Left lung (tissue), 4 donors: ENCODE measurements at regions not wholly inside any gene's neighbourhood (a gene's known extent, or its start where the extent isn't known, plus 50 kb on each side); places are given as distances from the start of the nearest gene placed in this dataset.

Experiments
- ATAC-seq: fragments of 200-7000 bp; cut with Tn5 transposase; one replicate; pipeline ENCODE4 v1.9.1; 2020; ENCODE audit warnings: moderate library complexity
- DNase-seq, 4 donors: peaks; one replicate each; pipeline ENCODE4 v3.0.0-alpha.2; 2013 to 2020
- H3K27ac ChIP-seq, 2 donors: fragments of 200-600 bp; sonication (generic) in 1 of 2; one replicate each; pipeline versions ENCODE4 v1.5.0 to v1.8.0; 2020 to 2021
- H3K27me3 ChIP-seq, 2 donors: fragments of 200-600 bp; sonication (generic) in 1 of 2; one replicate each; pipeline versions ENCODE4 v1.5.0 to v1.8.0; 2020 to 2021
- H3K36me3 ChIP-seq, 2 donors: fragments of 200-600 bp; sonication (generic) in 1 of 2; one replicate each; pipeline versions ENCODE4 v1.5.0 to v1.8.0; 2020 to 2021
- H3K4me1 ChIP-seq, 2 donors: fragments of 200-600 bp; one replicate each; pipeline ENCODE4 v1.8.0; 2021
- H3K4me3 ChIP-seq, 2 donors: fragments of 200-600 bp; sonication (generic) in 1 of 2; one replicate each; pipeline versions ENCODE4 v1.5.0 to v1.8.0; 2020 to 2021; ENCODE audit warnings: mild to moderate bottlenecking in 1 of 2
- H3K9me3 ChIP-seq, 2 donors: fragments of 200-600 bp; sonication (generic) in 1 of 2; one replicate each; pipeline versions ENCODE4 v1.5.0 to v1.8.0; 2020 to 2021
- CTCF ChIP-seq, 2 donors: fragments of 200-600 bp; sonication (generic) in 1 of 2; IDR thresholded peaks; one replicate each; pipeline versions ENCODE4 v1.5.0 to v1.8.0; 2021; ENCODE audit warnings: antibody characterized with exemption in 2 of 2
- intact Hi-C, 2 donors: fragments of 100-400 bp; cut with DNase I; formaldehyde crosslinking; loops; one replicate each; pipeline versions ENCODE4 v1.11.2 to v1.14.2; 2022
- donor health status: DM: no; HTN: yes; CAD: no.
- donor health status: DM: no; HTN: no; CAD: no.

DNA sequence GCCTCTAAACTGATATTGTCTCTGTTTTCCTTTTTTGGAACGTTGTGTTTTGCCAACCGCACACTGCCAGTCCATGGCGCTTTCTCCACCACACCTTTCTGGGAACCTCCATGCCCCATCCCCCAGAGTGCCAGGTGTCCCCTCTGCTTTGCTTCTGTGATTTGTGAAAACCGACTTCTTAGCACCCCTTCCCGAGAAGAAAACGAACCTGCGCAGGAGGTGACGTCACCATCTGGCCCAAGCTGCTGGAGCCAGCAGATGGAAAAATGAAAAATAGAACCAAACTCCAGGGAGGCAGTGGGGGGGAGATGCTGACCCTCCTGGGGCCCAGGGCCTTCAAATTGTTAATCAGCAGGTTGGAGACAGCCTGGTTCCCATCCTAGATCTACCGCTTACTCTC, 103.8 kb downstream of the HTR5A start:
- no peaks in the 10 kb centered on the region for H3K9me3 ChIP-seq
- DNase-seq (no peak), ATAC-seq (no peak)
- H3K4me3 ChIP-seq: no peak overlapping the region
- peaks cover 0 to 6% of the 10 kb centered on the region in 2 donors for H3K27me3 ChIP-seq
- no peaks in the 10 kb centered on the region for H3K4me1 ChIP-seq
- TF ChIP-seq CTCF (IDR thresholded peaks at IDR 0.05): no peak
- no peaks in the 10 kb centered on the region for H3K36me3 ChIP-seq
- intact Hi-C loops: no loop called here
- H3K27ac ChIP-seq: no peak overlapping the region

DNA sequence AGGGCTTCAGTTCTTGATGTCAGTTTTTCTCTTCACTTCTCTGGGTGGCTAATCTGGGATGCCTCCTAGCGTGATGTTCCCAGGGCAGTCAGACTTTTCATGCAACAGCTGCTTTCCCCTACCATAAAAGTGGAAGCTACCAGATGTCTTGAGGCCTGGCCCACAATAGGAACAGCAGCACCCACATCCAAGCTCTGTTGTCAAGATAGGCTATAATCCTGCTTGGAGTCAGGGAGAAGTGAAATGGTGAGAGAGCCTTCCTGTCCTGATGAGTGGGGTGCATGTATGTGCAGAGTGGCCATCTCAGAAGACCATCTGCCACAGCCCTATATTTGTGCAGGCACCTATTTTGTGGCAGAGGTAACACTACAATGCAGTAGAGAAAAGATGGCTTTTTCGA, 108.0 kb downstream of the HTR5A start:
- Histone ChIP-seq H3K4me1 (no peaks in the 10 kb centered on the region), H3K4me3 (no peak overlapping the region), H3K27me3 (peaks cover 0 to 5% of the 10 kb centered on the region in 2 donors), H3K27ac (no peak overlapping the region), H3K9me3 (peaks cover 0 to 5% of the 10 kb centered on the region in 2 donors), H3K36me3 (no peaks in the 10 kb centered on the region)
- intact Hi-C loops: no loop called here
- TF ChIP-seq CTCF (IDR thresholded peaks at IDR 0.05): no peak
- no peak for DNase-seq
- no peak for ATAC-seq

DNA sequence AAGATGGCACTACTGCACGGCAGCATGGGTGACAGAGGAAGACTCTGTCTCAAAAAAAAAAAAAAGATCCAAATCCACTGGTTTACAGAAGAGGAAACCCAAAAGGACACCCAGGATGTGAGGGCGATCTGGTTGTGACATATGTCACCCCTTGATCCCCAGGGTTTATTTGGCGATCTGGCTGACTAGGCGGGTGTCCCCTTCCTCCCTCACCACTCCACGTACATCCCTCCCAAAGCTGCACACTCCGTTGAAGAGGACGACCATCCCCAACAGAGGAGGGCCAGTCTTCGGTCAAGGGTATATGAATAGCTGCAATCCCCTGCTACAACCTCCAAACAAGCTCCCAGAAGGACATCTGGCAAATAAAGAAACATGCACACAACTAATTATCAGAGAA, 111.6 kb downstream of the HTR5A start:
- peaks cover 0 to 5% of the 10 kb centered on the region in 2 donors for H3K27me3 ChIP-seq
- H3K27ac ChIP-seq: no peak overlapping the region
- H3K9me3 ChIP-seq: peaks cover 0 to 38% of the 10 kb centered on the region in 2 donors
- ATAC-seq (no peak), DNase-seq (no peak)
- TF ChIP-seq CTCF (IDR thresholded peaks at IDR 0.05): no peak
- H3K4me3 ChIP-seq: no peak overlapping the region
- intact Hi-C loops: no loop called here
- H3K36me3 ChIP-seq: no peaks in the 10 kb centered on the region
- H3K4me1 ChIP-seq: no peaks in the 10 kb centered on the region

DNA sequence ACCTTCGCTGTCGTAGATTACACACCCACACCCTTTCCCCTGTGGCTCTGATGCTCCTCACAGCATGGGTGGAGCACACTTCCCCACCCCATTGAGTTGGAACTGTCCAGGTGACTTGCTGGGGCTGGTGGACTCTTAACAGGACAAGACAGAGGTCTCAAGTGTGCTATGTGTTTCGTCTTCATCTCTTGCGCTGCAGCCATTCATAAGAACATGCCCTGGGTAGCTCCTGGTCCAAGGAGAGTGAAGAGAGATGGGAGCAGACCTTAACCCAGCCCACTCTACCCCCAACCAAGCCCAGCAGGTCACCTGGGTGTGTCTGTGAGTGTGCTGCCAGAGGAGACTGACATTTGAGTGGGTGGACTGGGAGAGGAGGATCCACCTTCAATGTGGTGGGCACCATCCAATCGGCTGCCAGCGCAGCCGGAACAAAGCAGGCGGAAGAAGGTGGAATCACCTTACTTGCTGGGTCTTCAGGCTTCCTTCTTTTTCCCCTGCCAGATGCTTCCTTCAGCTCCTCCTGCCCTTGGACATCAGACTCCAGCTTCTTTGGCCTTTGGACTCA, 112.4 kb downstream of the HTR5A start:
- Histone ChIP-seq H3K4me3 (no peak overlapping the region), H3K4me1 (no peaks in the 10 kb centered on the region), H3K9me3 (peaks cover 0 to 41% of the 10 kb centered on the region in 2 donors), H3K27me3 (peaks cover 0 to 5% of the 10 kb centered on the region in 2 donors), H3K36me3 (no peaks in the 10 kb centered on the region), H3K27ac (no peak overlapping the region)
- intact Hi-C loops: no loop called here
- ATAC-seq: no peak
- no peak for TF ChIP-seq CTCF (IDR thresholded peaks at IDR 0.05)
- no peak for DNase-seq

DNA sequence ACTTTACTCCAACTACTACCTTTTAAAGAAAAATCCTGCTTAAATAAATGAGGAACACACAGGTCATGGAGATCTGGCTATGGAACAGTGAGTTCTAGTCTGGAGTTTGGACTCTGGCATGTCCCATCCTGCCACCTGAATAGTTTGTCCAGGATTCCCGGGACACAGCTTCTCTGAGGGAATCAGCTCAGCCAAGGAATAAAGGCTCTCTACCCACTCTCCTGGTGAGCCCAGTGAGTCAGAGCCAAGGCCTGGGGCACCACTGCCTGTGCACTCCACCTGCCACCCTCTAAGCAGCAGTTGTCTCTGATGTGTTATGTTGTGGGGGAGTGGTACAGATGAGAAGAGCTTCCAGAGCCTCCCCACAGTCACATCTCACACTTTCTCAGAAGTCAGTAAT, 113.5 kb downstream of the HTR5A start:
- TF ChIP-seq CTCF (IDR thresholded peaks at IDR 0.05): no peak
- no peaks in the 10 kb centered on the region for H3K4me1 ChIP-seq
- no peak overlapping the region for H3K4me3 ChIP-seq
- peaks cover 0 to 41% of the 10 kb centered on the region in 2 donors for H3K9me3 ChIP-seq
- ATAC-seq (no peak), DNase-seq (no peak)
- H3K27ac ChIP-seq: no peak overlapping the region
- intact Hi-C loops: no loop called here
- H3K36me3 ChIP-seq: no peaks in the 10 kb centered on the region
- H3K27me3 ChIP-seq: peaks cover 0 to 5% of the 10 kb centered on the region in 2 donors
